ENCODE measurements at regions not wholly inside any gene's neighbourhood (a gene's known extent, or its start where the extent isn't known, plus 50 kb on each side); places are given as distances from the start of the nearest gene placed in this dataset.

GRCh38 chr4:13905543-13905942, 278.0 kb upstream of the BOD1L1 start:
- Histone ChIP-seq H4K91ac (ENCODE audit: insufficient read length, low read depth, low read length) (no peak overlapping the region), H2BK5ac (ENCODE audit: insufficient read length, low read length) (no peak overlapping the region), H3K79me1 (ENCODE audit: insufficient read depth, low read depth, low read length, poor library complexity, severe bottlenecking) (no peaks in the 10 kb centered on the region), H4K5ac (ENCODE audit: insufficient read length, low read depth, low read length) (no peak overlapping the region), H3K4ac (ENCODE audit: low read depth, low read length) (no peak overlapping the region), H3K23ac (ENCODE audit: insufficient read length, low read depth, low read length) (no peak overlapping the region), H3K18ac (ENCODE audit: insufficient read length, low read depth, low read length) (no peak overlapping the region), H3K9ac (ENCODE audit: extremely low read depth, insufficient read length, low read length) (no peak overlapping the region), H2BK15ac (ENCODE audit: low read depth, low read length) (no peak overlapping the region), H3K27me3 (ENCODE audit: insufficient read depth, low read length) (no peaks in the 10 kb centered on the region), H2AFZ (ENCODE audit: low read length) (no peak overlapping the region), H2BK12ac (ENCODE audit: insufficient read length, low read depth, low read length) (no peak overlapping the region), H3K14ac (ENCODE audit: insufficient read depth, low read length) (no peak overlapping the region), H2BK120ac (ENCODE audit: low read depth, low read length, poor library complexity, severe bottlenecking) (no peak overlapping the region), H3K9me3 (ENCODE audit: control insufficient read depth, low read depth, low read length) (no peaks in the 10 kb centered on the region), H2BK20ac (ENCODE audit: low read depth, low read length, poor library complexity, severe bottlenecking) (no peak overlapping the region), H3K27ac (ENCODE audit: insufficient read length, low read depth, low read length) (no peak overlapping the region), H2AK5ac (ENCODE audit: insufficient read length, low read length) (no peak overlapping the region), H3K56ac (ENCODE audit: insufficient read length, low read depth, low read length) (no peak overlapping the region), H3K79me2 (ENCODE audit: insufficient read depth, low read length) (no peaks in the 10 kb centered on the region), H4K8ac (replicated peaks; ENCODE audit: insufficient read length, low read depth, low read length) (no peak overlapping the region), H3K4me2 (ENCODE audit: insufficient read depth, insufficient read length, low read length) (no peak overlapping the region), H3K23me2 (ENCODE audit: insufficient read length, low read depth, low read length, poor library complexity, severe bottlenecking) (no peaks in the 10 kb centered on the region), H4K20me1 (ENCODE audit: control insufficient read depth, insufficient read depth, insufficient read length) (no peaks in the 10 kb centered on the region), H3T11ph (ENCODE audit: low read length) (no peak overlapping the region), H3K4me1 (ENCODE audit: insufficient read depth, low read length) (peaks cover 6% of the 10 kb centered on the region; the same call in 1 of the 2 replicates)
- TF ChIP-seq, protein P1, sequence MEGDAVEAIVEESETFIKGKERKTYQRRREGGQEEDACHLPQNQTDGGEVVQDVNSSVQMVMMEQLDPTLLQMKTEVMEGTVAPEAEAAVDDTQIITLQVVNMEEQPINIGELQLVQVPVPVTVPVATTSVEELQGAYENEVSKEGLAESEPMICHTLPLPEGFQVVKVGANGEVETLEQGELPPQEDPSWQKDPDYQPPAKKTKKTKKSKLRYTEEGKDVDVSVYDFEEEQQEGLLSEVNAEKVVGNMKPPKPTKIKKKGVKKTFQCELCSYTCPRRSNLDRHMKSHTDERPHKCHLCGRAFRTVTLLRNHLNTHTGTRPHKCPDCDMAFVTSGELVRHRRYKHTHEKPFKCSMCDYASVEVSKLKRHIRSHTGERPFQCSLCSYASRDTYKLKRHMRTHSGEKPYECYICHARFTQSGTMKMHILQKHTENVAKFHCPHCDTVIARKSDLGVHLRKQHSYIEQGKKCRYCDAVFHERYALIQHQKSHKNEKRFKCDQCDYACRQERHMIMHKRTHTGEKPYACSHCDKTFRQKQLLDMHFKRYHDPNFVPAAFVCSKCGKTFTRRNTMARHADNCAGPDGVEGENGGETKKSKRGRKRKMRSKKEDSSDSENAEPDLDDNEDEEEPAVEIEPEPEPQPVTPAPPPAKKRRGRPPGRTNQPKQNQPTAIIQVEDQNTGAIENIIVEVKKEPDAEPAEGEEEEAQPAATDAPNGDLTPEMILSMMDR (conservative IDR thresholded peaks at IDR 0.05): no peak
- DNase-seq: no peak
- H3K4me1 Mint-ChIP-seq: peaks cover 9 to 11% of the 10 kb centered on the region in 2 experiments
- H3K36me3 Mint-ChIP-seq (ENCODE audit: insufficient read depth in 1 of 3, low read depth in 3 of 3): no peaks in the 10 kb centered on the region
- no peak overlapping the region for H3K27ac Mint-ChIP-seq
- WGBS (ENCODE audit: extremely low coverage, insufficient read length, low lambda C conversion rate): no CpG with 5 or more reads among the region's 5 CpGs
- no peaks in the 10 kb centered on the region for H3K27me3 Mint-ChIP-seq (ENCODE audit: low read depth)
- H3K4me3 Mint-ChIP-seq: no peak overlapping the region
- H3K9me3 Mint-ChIP-seq: no peaks in the 10 kb centered on the region

Data from H9 (cell line).